Stimulated activated CD8-positive, alpha-beta memory T cell treated with anti-CD3 and anti-CD28 coated beads, Interleukin-12 subunit alpha, Interleukin-12 subunit beta, amount 100 ng/mL, for 24 hours (primary cell): ENCODE measurements at regions not wholly inside any gene's neighbourhood (a gene's known extent, or its start where the extent isn't known, plus 50 kb on each side); places are given as distances from the start of the nearest gene placed in this dataset.

Source experiments
- DNase-seq: peaks from one replicate; pipeline ENCODE4 v3.0.0-alpha.2; 2020; ENCODE audit errors: extremely low read depth

DNA sequence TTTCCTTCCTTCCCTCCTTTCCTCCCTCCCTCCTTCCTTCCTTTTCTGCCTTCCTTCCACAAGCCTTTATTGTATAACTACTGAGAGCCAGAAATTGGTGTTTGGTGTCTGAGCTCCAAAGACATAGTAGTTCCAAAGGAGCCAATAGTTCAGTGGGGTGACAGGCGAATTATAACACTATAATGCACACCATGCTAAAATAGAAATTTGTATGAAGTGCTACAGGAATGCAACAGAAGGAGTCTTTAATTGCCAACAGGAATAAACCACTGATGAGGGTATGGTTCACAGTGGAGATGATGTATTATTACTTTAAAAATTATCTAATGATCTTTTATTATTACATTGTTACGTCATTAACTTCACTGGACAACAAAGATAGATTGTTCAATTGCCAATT is 158.8 kb upstream of the SP8 start:
- no peak for DNase-seq

DNA sequence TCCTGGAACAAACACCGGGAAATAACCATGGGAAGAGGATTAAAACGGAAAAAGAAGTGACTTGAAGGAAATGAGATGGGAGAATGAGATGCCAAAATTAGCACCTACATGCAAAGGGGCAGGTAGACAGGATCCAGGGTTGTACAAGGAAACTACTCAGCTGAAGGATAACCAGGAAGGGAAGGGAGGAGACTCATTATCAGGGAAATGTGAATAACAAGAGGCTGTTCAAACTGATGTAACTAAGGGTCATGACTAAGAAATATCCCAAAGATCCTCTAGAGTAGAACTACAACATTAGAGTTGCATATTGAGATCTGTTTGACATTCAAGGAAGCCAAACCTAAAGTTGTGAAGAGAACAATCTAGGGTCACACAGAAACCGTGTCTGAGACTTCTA is 166.2 kb upstream of the SP8 start:
- no peak for DNase-seq

DNA sequence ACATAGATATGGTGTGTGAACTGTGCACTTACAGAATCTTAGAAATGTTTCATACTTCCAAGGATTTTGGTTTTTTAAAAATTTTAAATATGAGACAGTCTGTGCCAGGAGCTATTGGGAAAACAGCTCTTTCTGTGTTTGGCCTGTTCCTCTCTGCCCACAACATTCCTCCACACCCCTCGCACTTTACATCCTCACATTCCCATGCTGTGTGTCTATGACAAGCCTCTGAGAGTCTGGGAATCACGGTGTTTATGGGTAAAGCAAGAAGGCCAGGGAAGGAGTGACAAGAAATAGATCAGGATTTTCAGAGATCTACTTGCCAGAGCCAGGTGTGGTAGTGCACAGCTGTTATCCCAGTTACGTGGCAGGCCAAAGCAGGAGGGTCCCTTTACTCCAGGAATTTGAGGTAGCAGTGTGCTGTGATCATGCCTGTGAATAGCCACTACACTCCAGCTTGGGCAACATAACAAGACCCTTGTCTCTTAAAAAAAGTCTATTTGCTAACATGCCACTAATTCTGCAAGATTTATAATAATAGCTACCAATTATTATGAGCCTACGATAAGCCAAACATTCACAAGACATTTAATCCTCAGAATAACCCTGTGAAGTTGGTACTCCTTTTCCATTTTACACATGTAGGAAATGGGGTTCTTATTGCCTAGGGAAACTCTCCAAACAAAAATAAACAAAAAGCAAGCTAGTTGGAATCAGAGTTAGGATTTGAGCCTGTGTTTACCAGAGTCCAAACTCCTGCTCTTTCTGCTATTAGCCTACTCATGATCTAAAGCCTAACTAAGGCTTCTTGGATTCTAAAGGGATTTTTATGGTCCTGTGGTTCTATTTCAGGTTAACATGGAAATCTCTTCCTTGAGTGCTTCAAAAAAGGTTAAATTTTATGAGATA is 168.3 kb upstream of the SP8 start:
- DNase-seq: no peak

DNA sequence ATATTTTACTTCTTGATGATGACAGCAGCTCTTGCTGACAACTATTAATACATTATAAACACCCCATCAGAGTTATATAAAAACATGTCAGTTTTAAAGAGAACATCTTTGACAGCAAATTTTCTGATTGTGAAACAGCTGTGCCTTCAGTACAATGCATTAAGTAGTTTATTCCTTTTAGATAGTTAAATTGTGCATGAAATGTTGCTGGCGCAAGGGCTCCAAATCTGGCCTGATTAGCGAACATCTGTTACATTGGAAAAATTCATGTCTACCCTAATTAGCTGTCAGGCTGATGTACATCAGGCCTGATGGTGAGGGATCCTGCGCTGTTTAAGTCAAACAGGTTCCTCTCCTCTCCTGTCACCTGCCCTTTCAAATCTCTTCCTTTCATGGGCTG is 171.9 kb upstream of the SP8 start:
- no peak for DNase-seq

DNA sequence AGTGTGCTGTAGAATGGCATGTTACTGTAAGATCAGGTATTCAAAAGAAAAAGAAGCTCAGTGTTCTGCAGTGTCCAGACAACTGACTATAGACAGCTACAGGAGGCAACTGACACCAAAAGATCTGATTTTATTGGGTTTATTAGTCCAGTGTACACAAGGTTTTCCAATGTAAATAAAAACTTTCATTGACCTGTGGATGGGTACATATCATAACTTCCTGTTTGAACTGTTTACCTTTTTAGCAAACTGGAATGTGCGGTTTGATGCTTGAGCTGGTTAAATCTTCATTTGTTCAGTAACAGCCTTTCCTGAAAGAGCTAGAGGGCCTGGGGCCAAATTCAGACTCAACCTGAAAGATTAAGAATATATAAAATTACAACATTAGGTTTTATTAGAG is 172.6 kb upstream of the SP8 start:
- no peak for DNase-seq

DNA sequence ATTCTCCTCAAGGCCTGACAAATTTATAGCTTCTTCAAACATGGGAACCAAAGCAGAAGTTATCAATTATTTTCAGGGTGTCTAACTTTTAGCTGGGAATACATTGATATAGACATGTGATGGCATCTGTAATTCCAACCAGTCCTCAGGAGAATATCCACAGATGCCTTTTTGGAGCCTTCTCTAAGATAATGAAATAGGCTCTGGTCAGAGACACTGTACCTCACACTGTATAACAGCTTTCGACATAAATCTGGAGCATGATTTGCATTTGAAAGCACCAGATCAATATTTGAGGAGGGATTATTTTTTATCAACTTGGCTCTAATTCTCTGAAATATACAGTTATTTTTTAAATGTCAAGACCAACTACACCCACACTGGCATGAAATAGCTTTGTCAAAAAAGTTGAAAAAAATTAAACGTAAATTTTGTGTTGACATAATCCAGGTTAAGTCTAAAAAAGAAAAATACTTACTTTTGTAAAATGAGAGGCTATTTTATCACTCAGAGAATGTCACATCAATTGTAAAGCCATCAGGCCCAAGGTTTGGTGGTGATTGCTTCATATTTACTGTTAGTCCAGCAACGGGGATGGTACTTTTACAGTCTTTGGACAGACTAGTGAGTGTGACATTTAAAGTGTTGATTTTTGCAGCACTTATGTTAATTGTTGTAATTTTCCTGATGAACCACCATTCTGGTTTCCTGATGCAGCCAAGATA is 177.0 kb upstream of the SP8 start:
- DNase-seq: no peak

DNA sequence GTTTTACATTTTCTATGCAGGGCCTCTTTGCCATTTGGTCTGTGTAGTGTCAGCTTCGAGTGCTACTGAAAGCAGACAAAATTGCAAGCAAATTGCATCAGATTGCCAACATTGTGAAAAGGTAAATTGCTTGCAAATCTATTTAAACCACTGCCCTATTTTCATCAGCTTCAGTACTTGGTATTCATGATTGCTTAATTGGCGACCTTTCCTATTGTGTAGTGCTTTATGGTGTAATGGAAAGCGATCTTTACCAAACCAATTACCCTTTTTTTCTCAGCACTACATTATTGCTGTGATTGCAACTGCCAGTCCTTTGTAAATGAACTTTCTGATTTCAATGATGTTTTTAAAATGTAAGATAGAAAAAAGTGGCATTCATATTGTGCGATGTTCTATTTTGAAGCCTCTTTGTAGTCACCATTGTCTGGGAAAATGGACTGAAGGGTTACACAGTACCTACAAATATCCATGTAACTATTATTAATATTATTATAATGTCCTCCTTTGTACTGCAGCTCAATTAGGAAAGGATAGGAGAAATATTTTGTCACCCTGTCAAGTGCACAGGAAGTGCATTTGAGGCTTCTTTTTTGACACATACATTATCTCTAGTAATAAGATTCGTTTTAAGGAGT is 177.7 kb upstream of the SP8 start:
- no peak for DNase-seq

DNA sequence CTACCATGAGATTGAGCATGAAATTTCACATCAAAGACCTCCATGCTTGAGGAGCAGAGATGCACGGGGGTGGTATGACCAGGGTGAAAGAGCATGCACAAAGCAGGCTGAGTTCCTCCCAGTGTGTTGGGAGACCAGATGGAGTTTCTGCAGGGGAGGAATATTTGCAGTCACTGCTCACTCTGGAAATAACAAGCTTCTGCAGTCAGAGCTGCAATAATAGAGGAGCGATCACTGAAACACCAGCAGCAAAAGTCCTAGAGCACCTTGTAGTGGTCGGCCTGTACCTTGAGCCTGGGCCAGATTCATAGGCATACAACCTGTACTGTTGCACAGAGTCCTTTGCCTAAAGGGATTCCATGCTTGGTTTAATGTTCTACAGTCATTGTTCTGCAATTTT is 184.5 kb upstream of the SP8 start:
- no peak for DNase-seq

DNA sequence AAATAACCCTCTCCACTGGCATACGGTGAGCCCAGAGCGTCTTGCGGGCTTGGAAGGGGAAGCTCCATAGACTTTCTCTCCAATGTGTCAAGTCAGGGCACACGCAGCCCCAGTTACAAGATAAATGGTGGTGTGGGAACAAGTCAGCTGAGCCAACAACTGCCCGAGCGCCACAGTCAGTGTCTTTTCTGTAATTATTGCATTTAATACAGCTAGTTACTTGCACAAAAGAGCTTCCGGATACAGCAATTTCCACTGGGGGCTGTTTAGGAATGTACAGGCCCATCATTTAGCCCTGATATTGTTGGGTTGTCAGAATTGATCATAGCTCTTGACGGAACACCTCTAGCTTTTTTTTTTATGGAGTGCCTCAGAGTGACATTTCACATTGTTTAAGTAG is 193.5 kb upstream of the SP8 start:
- no peak for DNase-seq

DNA sequence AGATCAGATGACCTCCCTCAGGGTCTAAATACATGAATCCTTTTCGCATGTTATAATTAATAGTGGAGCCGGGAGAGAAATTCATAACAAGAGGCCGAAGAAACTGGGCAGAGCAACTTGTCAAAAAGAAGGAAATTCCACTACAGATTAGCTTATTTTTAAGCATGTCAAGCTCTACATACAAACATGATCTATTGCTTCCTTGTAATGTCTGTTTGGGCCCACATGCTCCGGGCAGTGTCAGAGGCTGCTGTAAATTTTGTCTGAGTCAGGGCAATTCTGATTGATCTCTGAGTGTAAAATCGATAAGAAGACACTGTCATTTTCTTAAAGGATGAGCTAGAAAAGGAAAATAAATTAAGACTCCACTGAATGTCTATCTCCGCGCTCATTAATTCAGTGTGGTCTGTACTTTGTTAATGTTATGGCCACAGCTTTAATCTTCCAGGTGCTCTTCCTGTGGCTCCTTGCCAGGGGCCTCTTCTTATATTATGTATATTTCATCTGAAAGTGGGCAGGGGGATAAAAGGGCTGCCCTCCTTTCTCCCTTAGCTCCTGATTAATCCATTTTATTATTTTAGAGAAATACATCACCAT is 194.1 kb upstream of the SP8 start:
- DNase-seq: no peak

DNA sequence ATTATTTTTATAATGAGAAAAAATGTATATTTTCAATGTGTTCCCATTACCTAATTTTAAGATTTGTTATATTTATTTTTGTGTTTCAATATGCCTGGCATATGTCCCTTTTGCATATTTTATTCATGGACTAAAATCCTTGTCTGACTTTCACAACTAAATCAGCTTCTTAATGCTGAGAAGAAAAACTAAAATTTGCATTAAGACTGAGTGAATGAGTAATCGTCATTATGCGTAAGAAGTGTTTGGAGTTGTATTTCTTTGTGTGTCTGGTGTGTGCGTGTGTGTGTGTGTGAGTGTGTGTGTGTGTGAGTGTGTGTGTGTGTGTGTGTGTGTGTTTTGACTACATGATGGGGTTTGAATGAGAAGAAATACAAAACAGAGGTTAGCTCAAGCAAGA is 201.7 kb upstream of the SP8 start:
- DNase-seq: no peak

DNA sequence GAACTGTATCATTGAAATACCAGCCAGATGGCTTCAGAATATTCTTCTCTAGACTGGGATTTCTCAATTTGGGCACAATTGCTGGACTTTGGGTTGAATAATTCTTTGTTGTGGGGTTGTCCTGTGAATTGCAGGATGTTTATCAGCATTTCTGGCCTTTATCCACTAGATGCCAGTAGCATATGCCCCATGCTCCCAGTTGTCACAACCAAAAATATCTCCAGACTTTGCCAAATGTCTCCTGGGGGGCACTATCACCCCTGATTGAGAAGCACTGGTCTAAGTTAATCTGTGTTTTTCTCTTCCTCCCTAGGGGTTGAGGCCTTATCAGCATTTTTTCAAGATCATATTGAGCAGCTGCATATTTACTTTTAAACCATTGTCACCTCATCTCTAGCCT is 204.9 kb upstream of the SP8 start:
- DNase-seq: no peak

DNA sequence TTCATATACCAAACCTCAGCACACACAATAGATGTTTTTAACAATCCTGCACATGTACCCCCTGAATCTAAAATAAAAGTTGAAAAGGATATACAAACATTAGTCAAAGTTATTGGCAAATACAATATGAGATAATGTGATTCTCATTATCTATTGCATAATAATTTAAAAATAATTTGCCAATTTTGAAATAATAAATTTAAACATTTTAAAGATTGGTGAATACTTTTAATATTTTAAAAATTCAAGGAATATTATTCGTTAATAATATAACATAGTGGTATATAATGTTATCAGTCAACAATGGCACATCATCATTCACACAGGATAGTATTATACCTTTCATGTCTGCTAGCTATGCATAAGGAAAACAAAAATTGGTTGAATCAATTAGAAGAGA is 207.0 kb upstream of the SP8 start:
- DNase-seq: no peak

DNA sequence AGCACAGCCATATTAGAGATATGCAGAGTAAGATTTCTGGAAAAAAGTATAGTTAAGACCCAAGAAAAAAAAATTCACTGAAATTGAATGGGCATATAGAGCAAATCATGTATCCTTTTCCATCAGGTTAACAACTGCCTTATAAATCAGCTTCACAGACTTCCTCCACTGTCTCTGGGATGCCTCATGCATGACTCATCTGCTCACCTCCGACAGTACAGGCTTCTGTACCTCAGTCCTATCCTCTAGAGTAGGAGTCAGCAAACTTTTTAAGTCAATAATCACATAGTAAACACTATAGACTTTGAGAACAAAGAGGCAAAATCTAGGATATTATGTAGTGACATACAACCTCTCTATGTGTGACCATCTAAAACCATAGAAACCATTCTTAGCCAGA is 211.6 kb upstream of the SP8 start:
- no peak for DNase-seq

DNA sequence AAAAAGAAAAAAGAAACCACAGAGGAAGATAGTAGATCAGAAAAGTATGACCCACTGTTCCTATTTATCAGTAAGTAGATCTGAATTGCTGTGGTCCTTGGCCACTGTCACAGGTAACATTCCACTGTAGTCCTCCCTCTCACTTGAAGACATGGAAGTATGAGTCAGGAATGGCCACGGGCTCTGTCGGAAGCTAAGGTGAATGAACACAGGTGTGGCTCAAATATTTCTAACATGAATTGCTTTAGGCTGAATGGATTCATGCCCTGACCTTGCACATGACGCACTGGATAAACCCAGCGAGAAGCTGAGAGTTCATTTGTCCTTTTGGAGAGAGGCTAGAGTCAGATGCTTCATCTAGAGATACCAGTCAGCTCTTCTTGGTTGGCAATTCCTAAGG is 224.5 kb upstream of the SP8 start:
- DNase-seq: no peak

DNA sequence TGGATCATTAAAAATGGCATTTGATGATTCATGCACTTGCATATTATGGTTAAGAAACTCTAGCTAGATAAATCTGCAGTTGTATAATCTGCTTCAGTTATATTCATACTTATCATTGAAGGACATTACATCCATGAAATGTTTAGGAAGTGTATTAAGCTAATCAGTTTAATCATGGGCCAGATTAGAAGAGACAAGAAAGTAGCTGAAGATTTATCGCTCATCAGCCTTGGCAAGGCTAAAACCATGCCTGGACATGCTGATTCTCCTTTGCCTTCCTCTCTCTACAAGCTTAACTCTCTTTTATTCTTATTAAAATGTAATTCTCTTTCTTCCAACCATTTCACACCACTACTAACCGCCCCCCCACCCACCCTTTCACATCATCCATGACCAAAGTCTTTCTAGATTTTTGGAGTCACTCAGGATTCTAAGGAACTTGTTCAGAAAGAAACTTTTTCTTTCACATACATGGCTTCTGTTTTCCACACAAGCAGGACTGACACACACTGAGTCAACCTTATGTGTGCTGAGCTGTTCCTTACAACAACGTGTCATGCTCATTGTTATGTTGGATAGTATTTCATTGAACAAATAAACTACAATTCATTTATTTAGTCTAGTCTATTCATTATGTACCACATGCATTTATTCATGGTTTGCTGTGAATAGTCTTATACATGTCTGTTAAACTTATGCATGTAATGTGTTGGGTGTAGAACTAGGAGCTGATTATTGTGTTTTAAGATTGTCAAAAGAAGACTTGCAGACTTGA is 227.3 kb upstream of the SP8 start:
- no peak for DNase-seq

DNA sequence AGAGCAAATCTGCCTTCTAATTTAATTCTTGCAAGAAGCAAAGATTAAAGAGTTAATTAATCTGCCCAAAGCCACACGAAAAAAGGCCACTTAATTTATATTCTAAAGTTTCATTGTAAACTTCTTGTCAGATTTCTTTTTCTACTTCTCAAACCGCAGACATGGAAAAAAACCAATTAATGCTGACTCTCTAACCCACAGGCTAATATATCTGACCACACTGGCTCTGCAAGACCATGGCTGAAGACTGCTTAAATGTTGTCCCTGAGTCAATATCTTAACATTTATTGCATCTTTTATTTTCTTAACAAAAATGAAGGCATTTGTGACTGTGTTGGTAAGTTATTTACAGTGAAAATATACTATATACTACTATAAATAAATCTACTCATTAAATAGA is 234.0 kb upstream of the SP8 start:
- DNase-seq: no peak

DNA sequence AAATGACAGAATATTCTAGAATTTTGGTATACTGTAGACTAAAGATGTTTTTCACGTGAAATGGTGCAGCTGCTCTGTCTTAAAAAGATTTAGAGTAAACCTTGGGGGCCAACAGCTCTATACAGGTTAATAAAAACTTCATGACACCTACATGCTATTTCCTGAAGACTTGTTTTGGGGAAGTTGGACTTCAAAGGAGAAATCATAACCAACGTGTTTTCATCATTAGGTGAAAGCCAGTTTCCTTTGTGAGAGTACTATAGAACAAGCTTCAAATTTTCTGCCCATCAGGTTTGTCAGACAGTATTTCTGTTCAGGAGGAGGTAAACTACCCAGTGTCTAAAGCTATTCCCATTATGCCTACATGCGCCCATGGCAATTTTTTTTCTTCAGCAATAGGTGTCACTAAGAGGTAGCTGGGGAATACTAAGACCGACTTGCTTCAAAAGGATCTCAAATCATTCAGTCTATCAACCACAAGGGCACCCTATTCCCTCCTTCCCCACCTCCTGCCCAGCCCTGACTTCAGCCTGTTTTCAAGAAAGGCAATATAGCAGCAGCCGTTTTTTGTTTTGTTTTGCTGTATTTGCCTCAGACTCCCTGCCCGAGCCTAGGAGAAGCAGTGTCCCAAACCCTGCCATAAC is 237.3 kb upstream of the SP8 start:
- DNase-seq: no peak

DNA sequence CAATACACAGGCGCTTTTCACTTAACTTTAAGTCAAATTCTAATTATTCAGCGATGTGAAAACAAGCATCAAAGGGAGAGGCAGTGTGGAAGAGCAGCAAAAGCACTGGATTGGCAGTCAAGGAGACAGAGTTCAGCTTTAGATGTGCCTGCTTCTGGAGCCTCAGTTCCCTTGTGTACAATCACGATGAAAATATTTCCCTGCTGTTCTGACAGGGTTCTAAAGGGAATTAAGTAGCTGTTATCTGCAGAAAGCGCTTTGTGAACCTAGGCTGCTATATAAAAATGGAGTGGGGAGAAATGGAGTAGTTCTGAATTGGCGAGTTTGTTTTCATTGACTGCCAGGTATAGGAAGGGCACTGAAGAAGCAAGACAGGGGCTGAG is 237.8 kb upstream of the SP8 start:
- no peak for DNase-seq

DNA sequence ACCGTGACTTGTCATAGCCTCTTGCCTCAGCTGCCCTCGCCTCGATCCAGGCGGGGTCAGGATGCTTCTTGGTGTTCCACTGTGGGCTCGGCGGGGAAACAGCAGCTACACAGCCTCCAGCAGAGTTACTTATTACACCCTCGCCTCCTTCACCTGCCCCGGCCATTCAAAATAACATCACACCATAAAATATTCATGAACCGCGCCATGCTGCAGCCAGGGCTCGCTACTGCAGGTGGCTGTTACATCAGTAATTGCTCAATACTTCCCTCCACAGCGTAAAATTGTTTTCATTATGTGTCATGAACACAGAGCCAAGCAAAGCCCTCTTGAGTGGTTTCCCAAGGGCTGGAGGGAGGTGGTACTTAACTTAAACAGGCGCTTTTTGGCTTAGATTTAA is 241.5 kb upstream of the SP8 start:
- DNase-seq: no peak

DNA sequence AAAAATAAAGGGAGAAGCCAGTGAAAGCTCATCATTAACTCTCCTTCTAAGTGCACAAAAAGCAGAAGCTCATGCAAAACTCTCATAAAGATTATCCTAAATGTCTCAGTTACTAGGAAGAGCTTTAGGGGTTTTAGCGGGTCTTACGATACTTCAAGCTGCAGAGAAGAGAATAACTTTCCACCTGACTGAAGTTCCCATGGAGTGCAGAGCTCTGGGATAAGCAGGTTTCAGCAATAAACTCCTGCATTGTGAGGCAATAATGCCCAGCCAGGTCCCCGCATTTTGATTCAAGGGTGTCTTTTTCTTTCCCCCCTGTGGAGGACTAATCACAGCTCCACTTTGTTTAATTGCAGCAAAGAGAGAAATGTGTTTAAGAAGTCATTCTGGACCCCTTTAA is 241.9 kb upstream of the SP8 start:
- no peak for DNase-seq
